H1 (cell line): ENCODE measurements at regions not wholly inside any gene's neighbourhood (a gene's known extent, or its start where the extent isn't known, plus 50 kb on each side); places are given as distances from the start of the nearest gene placed in this dataset.

Experiments used
- CHD2 ChIP-seq: IDR thresholded peaks from 2 replicates; pipeline ENCODE4 v1.6.1; 2012; ENCODE audit warnings: low read length, improper control_type of control experiment
- CREB1 ChIP-seq: IDR thresholded peaks from 2 replicates; pipeline ENCODE4 v1.6.1; 2012; ENCODE audit warnings: inconsistent platforms
- CTBP2 ChIP-seq: IDR thresholded peaks from 2 replicates; pipeline ENCODE4 v1.7.0; 2011; ENCODE audit warnings: borderline replicate concordance, mild to moderate bottlenecking, moderate library complexity, mixed read lengths, low read length; ENCODE audit not compliant: insufficient read depth, insufficient read length
- GABPA ChIP-seq: IDR thresholded peaks from 2 replicates; pipeline ENCODE4 v1.6.1; 2011; ENCODE audit warnings: mild to moderate bottlenecking, low read length, moderate library complexity, borderline replicate concordance; ENCODE audit not compliant: insufficient read depth
- HDAC6 ChIP-seq: IDR thresholded peaks from one replicate; pipeline ENCODE4 v1.7.1; 2012; ENCODE audit warnings: low read depth, mild to moderate bottlenecking, inconsistent platforms, low read length, moderate library complexity
- PHF8 ChIP-seq: fragments of 200-600 bp; sonication (generic); conservative IDR thresholded peaks from 2 replicates; pipeline ENCODE4 v1.7.1; 2012; ENCODE audit warnings: low read depth, mild to moderate bottlenecking, inconsistent platforms, low read length, moderate library complexity

GRCh38 chr22:34015642-34016041 is 95.4 kb upstream of the LARGE1 start (continued):
- TF ChIP-seq HDAC6: no peak
- no peak for TF ChIP-seq PHF8
- no peak for TF ChIP-seq GABPA
- no peak for TF ChIP-seq CHD2
- no peak for TF ChIP-seq CREB1
- TF ChIP-seq CTBP2: no peak
